ENCODE measurements at regions not wholly inside any gene's neighbourhood (a gene's known extent, or its start where the extent isn't known, plus 50 kb on each side); places are given as distances from the start of the nearest gene placed in this dataset.
A peak's percentile ranks its signal among the peaks of the same experiment; 100 is the strongest.

GRCh38 chr10:35890676-35891495 is 248.8 kb upstream of the FZD8 start:
- DNase-seq (ENCODE audit: low spot score) (no peak), ATAC-seq (ENCODE audit: low read depth) (no peak)
- TF ChIP-seq CTCF (IDR thresholded peaks at IDR 0.05; ENCODE audit: poor library complexity, severe bottlenecking), result no peak
- Histone ChIP-seq H3K27ac (ENCODE audit: poor library complexity, severe bottlenecking) (no peak overlapping the region), H3K4me1 (ENCODE audit: insufficient read depth, poor library complexity, severe bottlenecking) (peaks cover 23% of the 10 kb centered on the region), H3K4me3 (ENCODE audit: severe bottlenecking) (no peak overlapping the region), H3K36me3 (ENCODE audit: low read depth) (no peaks in the 10 kb centered on the region), H3K9me3 (ENCODE audit: severe bottlenecking) (no peaks in the 10 kb centered on the region), H3K27me3 (ENCODE audit: insufficient read depth, poor library complexity, severe bottlenecking) (no peaks in the 10 kb centered on the region)

- ATAC-seq (ENCODE audit: low read depth) (no peak), DNase-seq (ENCODE audit: low spot score) (no peak)
- H3K36me3 ChIP-seq (ENCODE audit: low read depth), result no peaks in the 10 kb centered on the region
- no peak overlapping the region for H3K27ac ChIP-seq (ENCODE audit: poor library complexity, severe bottlenecking)
- TF ChIP-seq CTCF (IDR thresholded peaks at IDR 0.05; ENCODE audit: poor library complexity, severe bottlenecking), result no peak
- H3K27me3 ChIP-seq (ENCODE audit: insufficient read depth, poor library complexity, severe bottlenecking), result no peaks in the 10 kb centered on the region
- H3K4me1 ChIP-seq (ENCODE audit: insufficient read depth, poor library complexity, severe bottlenecking), result peaks cover 15% of the 10 kb centered on the region
- no peaks in the 10 kb centered on the region for H3K9me3 ChIP-seq (ENCODE audit: severe bottlenecking)
- no peak overlapping the region for H3K4me3 ChIP-seq (ENCODE audit: severe bottlenecking)
Measured at GRCh38 chr10:35889971-35890675, 248.0 kb upstream of the FZD8 start.

GRCh38 chr10:35889226-35889625 is 247.1 kb upstream of the FZD8 start:
- H3K4me3 ChIP-seq (ENCODE audit: severe bottlenecking), result no peak overlapping the region
- no peaks in the 10 kb centered on the region for H3K27me3 ChIP-seq (ENCODE audit: insufficient read depth, poor library complexity, severe bottlenecking)
- no peak overlapping the region for H3K27ac ChIP-seq (ENCODE audit: poor library complexity, severe bottlenecking)
- no peak for TF ChIP-seq CTCF (IDR thresholded peaks at IDR 0.05; ENCODE audit: poor library complexity, severe bottlenecking)
- no peaks in the 10 kb centered on the region for H3K9me3 ChIP-seq (ENCODE audit: severe bottlenecking)
- peaks cover 13% of the 10 kb centered on the region for H3K4me1 ChIP-seq (ENCODE audit: insufficient read depth, poor library complexity, severe bottlenecking)
- DNase-seq (ENCODE audit: low spot score), result no peak
- H3K36me3 ChIP-seq (ENCODE audit: low read depth), result no peaks in the 10 kb centered on the region
- no peak for ATAC-seq (ENCODE audit: low read depth)

GRCh38 chr10:35888400-35888799 is 246.3 kb upstream of the FZD8 start:
- no peak overlapping the region for H3K4me3 ChIP-seq (ENCODE audit: severe bottlenecking)
- H3K36me3 ChIP-seq (ENCODE audit: low read depth), result no peaks in the 10 kb centered on the region
- H3K9me3 ChIP-seq (ENCODE audit: severe bottlenecking), result no peaks in the 10 kb centered on the region
- no peaks in the 10 kb centered on the region for H3K27me3 ChIP-seq (ENCODE audit: insufficient read depth, poor library complexity, severe bottlenecking)
- H3K4me1 ChIP-seq (ENCODE audit: insufficient read depth, poor library complexity, severe bottlenecking), result peaks cover 13% of the 10 kb centered on the region
- DNase-seq (ENCODE audit: low spot score) (no peak), ATAC-seq (ENCODE audit: low read depth) (no peak)
- TF ChIP-seq CTCF (IDR thresholded peaks at IDR 0.05; ENCODE audit: poor library complexity, severe bottlenecking), result no peak
- peak overlapping the region; percentile 30 for H3K27ac ChIP-seq (ENCODE audit: poor library complexity, severe bottlenecking)

GRCh38 chr10:35887685-35888084 is 245.6 kb upstream of the FZD8 start:
- DNase-seq (ENCODE audit: low spot score), result no peak
- no peaks in the 10 kb centered on the region for H3K27me3 ChIP-seq (ENCODE audit: insufficient read depth, poor library complexity, severe bottlenecking)
- no peaks in the 10 kb centered on the region for H3K36me3 ChIP-seq (ENCODE audit: low read depth)
- H3K4me1 ChIP-seq (ENCODE audit: insufficient read depth, poor library complexity, severe bottlenecking), result peaks cover 13% of the 10 kb centered on the region
- no peak overlapping the region for H3K4me3 ChIP-seq (ENCODE audit: severe bottlenecking)
- ATAC-seq (ENCODE audit: low read depth), result peak; percentile 89
- no peak for TF ChIP-seq CTCF (IDR thresholded peaks at IDR 0.05; ENCODE audit: poor library complexity, severe bottlenecking)
- H3K27ac ChIP-seq (ENCODE audit: poor library complexity, severe bottlenecking), result peak overlapping the region; percentile 30
- no peaks in the 10 kb centered on the region for H3K9me3 ChIP-seq (ENCODE audit: severe bottlenecking)
